ENCODE measurements at regions not wholly inside any gene's neighbourhood (a gene's known extent, or its start where the extent isn't known, plus 50 kb on each side); places are given as distances from the start of the nearest gene placed in this dataset.

DNA sequence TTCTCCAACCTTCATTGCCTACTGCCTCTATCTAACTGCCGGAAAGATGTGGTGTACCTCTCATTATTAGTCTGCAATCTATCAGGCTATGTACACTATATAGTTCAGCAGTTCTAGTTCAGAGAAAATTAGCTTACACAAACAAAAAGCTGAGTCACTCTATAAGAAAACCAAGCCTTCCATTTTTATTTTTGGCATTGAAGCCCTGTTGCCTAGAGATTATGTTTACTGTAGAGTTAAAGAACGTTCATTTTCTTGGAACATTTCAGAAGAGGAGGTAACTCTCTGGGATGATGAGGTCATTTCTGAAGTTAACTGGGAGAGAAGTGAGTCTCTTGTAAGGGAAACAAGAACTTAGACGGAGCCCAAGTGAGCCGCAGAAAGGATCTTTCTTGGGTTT, 133.5 kb downstream of the FAM124B start:
- peak; percentile 26 for DNase-seq (ENCODE audit: low read depth)
- TF ChIP-seq, protein P1, sequence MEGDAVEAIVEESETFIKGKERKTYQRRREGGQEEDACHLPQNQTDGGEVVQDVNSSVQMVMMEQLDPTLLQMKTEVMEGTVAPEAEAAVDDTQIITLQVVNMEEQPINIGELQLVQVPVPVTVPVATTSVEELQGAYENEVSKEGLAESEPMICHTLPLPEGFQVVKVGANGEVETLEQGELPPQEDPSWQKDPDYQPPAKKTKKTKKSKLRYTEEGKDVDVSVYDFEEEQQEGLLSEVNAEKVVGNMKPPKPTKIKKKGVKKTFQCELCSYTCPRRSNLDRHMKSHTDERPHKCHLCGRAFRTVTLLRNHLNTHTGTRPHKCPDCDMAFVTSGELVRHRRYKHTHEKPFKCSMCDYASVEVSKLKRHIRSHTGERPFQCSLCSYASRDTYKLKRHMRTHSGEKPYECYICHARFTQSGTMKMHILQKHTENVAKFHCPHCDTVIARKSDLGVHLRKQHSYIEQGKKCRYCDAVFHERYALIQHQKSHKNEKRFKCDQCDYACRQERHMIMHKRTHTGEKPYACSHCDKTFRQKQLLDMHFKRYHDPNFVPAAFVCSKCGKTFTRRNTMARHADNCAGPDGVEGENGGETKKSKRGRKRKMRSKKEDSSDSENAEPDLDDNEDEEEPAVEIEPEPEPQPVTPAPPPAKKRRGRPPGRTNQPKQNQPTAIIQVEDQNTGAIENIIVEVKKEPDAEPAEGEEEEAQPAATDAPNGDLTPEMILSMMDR (conservative IDR thresholded peaks at IDR 0.05; ENCODE audit: low read depth, low read length) = no peak
- no peak overlapping the region for H3K4me3 ChIP-seq (ENCODE audit: low read depth, low read length)

- DNase-seq (ENCODE audit: low read depth) = no peak
- H3K4me3 ChIP-seq (ENCODE audit: low read depth, low read length) = no peak overlapping the region
- TF ChIP-seq, protein P1 (conservative IDR thresholded peaks at IDR 0.05; ENCODE audit: low read depth, low read length) = no peak
These were observed 137.6 kb downstream of the FAM124B start for GRCh38 chr2:224264259-224264658.

DNA sequence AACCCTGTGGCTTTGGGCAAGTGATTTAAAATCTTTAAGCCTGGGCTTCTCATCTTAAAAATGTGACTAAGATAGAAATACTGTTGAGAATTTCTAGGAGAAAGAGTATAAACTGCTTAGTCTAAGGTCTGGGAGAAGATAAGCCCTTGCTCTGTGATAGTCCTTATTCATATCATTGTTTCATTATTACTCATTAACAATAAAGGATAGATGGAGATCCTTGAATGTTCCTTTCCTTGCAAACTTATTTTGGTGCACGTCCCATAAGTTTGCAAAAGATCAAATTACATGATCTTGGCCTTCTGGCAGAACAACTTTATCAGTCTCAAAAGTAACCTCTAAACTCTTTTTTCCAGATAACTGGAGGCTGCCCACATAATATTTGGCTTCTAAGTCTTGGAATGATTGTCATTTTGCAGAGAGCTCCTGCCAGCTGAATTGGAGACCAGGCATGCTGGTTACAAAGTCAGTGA, 138.3 kb downstream of the FAM124B start:
- TF ChIP-seq, protein P1 (conservative IDR thresholded peaks at IDR 0.05; ENCODE audit: low read depth, low read length) = no peak
- no peak overlapping the region for H3K4me3 ChIP-seq (ENCODE audit: low read depth, low read length)
- DNase-seq (ENCODE audit: low read depth) = no peak

DNA sequence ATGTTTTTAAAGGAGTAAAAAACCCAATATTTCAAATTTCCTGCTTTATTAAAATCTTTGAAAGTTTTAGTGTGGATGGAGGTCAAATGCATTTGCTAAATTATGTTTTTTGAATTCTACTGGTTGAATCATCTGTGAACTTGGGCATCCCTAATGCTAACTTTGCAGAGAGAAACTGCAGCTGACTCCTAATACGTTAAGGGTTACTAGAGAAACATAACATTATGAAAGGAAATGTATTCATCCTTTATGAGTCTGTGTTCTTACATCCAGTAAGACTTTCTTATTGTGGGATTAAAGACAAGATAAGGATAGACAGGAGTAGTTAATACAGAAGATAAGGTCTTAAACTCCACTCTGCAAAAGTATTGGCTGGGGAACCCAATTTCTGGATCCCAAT, 140.6 kb downstream of the FAM124B start:
- no peak for DNase-seq (ENCODE audit: low read depth)
- TF ChIP-seq, protein P1 (conservative IDR thresholded peaks at IDR 0.05; ENCODE audit: low read depth, low read length) = no peak
- no peak overlapping the region for H3K4me3 ChIP-seq (ENCODE audit: low read depth, low read length)

DNA sequence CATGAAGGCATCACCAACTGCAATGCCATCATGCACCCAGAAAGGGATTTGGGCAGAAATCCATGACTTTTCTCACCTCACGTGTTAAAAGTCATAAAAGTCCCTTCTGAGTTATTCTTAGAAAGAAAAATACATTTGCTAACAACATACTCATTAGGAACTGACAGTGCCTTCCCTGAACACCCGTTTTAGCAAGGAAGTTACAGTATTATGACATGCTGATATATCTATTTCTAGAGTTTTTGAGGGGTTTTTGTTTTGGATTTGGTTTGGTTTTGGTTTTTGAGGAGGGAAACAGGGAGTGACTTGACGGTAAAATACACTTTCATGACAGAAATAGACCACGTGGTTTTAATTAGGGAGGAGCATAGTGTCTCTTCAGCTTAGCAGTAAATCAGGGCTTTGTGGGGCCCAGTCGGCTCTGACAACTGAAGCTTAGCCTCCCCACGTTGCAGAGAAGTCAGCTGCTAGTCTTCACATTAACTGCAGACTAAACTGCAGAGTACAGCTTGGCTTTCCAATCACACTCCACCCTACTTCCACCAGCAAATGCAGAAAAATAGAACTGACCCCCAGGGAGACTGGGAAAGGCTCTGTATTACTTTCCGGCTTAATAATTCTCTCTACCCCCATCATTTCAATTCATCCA, 141.4 kb downstream of the FAM124B start:
- TF ChIP-seq, protein P1 (conservative IDR thresholded peaks at IDR 0.05; ENCODE audit: low read depth, low read length) = no peak
- no peak for DNase-seq (ENCODE audit: low read depth)
- no peak overlapping the region for H3K4me3 ChIP-seq (ENCODE audit: low read depth, low read length)

- TF ChIP-seq, protein P1 (conservative IDR thresholded peaks at IDR 0.05; ENCODE audit: low read depth, low read length) = no peak
- H3K4me3 ChIP-seq (ENCODE audit: low read depth, low read length) = no peak overlapping the region
- DNase-seq (ENCODE audit: low read depth) = no peak
These were observed 142.1 kb downstream of the FAM124B start for GRCh38 chr2:224259831-224260230.

GRCh38 chr2:224258059-224258458, 143.8 kb downstream of the FAM124B start:
- TF ChIP-seq, protein P1 (conservative IDR thresholded peaks at IDR 0.05; ENCODE audit: low read depth, low read length) = no peak
- DNase-seq (ENCODE audit: low read depth) = no peak
- H3K4me3 ChIP-seq (ENCODE audit: low read depth, low read length) = no peak overlapping the region

All from epithelial cell of proximal tubule (primary cell).